ENCODE measurements at regions not wholly inside any gene's neighbourhood (a gene's known extent, or its start where the extent isn't known, plus 50 kb on each side); places are given as distances from the start of the nearest gene placed in this dataset.

DNA sequence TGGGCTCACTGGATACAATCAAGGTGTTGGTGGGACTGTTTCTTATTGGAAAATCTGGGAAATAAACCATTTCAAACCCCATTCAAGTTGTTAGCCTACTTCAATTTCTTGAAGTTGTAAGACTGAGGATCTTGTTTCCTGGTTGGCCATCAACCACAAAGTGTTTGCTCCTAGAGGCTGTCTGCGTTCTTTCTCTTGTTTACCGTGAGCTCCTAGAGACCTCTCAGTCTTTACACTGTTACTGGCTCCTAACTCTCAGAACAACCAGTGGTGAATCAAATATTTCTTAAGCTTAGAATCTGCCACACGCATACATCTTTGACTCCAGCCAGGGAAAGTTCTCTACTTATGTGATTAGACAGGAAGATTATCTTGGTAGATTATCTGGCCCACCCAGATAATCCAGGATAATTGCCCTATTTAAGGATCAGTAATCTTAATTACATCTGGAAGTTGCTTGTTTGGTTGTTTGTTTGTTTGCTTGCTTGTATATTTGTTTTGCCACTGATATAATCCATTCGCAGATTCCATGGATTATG, 798.7 kb downstream of the IPMK start:
- Histone ChIP-seq H3K4me1 (ENCODE audit: insufficient read depth, low read length) (no peaks in the 10 kb centered on the region), H3K36me3 (replicated peaks in 1 of 2; ENCODE audit: control insufficient read depth in 1 of 2, insufficient read depth in 2 of 2, low read length in 2 of 2) (no peaks in the 10 kb centered on the region), H3K4me3 (replicated peaks in 1 of 3; ENCODE audit: insufficient read depth in 1 of 3, low read depth in 2 of 3, low read length in 3 of 3) (no peak overlapping the region), H4K20me1 (ENCODE audit: insufficient read depth, low read length) (no peaks in the 10 kb centered on the region), H3K27ac (ENCODE audit: extremely low read length, insufficient read depth, low read length) (no peak overlapping the region), H3K9ac (ENCODE audit: insufficient read depth, low read depth, low read length) (no peak overlapping the region), H3K4me2 (ENCODE audit: low read depth, low read length) (no peak overlapping the region), H2AFZ (ENCODE audit: low read length) (no peak overlapping the region), H3K27me3 (ENCODE audit: control insufficient read depth in 1 of 2, insufficient read depth in 2 of 2, low read length in 2 of 2) (no peaks in the 10 kb centered on the region), H3K79me2 (ENCODE audit: insufficient read depth, low read length) (no peaks in the 10 kb centered on the region), H3K9me3 (ENCODE audit: low read length) (no peaks in the 10 kb centered on the region)
- no peak for TF ChIP-seq SPEN (CRISPR knock-in tag; IDR thresholded peaks at IDR 0.05; ENCODE audit: low read depth)
- TF ChIP-seq, protein P1, sequence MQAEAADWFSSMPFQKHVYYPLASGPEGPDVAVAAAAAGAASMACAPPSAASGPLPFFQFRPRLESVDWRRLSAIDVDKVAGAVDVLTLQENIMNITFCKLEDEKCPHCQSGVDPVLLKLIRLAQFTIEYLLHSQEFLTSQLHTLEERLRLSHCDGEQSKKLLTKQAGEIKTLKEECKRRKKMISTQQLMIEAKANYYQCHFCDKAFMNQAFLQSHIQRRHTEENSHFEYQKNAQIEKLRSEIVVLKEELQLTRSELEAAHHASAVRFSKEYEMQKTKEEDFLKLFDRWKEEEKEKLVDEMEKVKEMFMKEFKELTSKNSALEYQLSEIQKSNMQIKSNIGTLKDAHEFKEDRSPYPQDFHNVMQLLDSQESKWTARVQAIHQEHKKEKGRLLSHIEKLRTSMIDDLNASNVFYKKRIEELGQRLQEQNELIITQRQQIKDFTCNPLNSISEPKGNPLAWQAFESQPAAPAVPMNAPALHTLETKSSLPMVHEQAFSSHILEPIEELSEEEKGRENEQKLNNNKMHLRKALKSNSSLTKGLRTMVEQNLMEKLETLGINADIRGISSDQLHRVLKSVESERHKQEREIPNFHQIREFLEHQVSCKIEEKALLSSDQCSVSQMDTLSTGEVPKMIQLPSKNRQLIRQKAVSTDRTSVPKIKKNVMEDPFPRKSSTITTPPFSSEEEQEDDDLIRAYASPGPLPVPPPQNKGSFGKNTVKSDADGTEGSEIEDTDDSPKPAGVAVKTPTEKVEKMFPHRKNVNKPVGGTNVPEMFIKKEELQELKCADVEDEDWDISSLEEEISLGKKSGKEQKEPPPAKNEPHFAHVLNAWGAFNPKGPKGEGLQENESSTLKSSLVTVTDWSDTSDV (CRISPR knock-in tag; IDR thresholded peaks at IDR 0.05): no peak
- ATAC-seq: no peak
- intact Hi-C loops (cut with micrococcal nuclease; ENCODE audit: unreplicated experiment): no loop called here
- no TSS peak for BruUV-seq (replicated peaks)
- ChIA-PET POLR2A (no interaction called here), CTCF (ENCODE audit: low intra/inter-chr PET ratio, low total read pairs) (no interaction called here)
- FAIRE-seq: no peak
- WGBS (ENCODE audit: low lambda C conversion rate): 22% methylated on average over 4 of the region's 4 CpGs
- in situ Hi-C loops (cut with HindIII; ENCODE audit: extremely low pct_ligation_motif_present, low pct_unique_long_range_greater_than_20kb): no loop called here
- no peak for DNase-seq (ENCODE audit: low spot score)

DNA sequence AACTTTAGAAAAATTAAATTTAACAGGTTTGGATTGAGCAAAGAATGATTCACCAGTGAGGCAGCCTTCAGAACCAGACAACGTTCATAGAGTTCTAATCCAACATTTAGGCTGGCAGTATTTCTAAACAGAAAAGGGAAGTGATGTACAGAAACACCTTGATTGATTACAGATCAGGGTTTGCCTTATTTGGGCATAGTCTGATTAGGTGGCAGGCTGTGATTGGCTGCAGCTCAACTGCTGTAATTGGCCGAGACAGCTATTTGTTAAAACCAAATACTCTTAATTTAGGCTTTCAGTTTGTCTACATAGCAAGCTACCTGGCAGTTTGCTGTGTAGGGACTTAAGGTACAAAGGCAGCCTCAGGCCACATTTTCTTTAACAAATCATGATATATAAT, 802.5 kb downstream of the IPMK start:
- Histone ChIP-seq H3K79me2 (ENCODE audit: insufficient read depth, low read length) (no peaks in the 10 kb centered on the region), H3K9ac (ENCODE audit: insufficient read depth, low read depth, low read length) (no peak overlapping the region), H4K20me1 (ENCODE audit: insufficient read depth, low read length) (no peaks in the 10 kb centered on the region), H3K36me3 (replicated peaks in 1 of 2; ENCODE audit: control insufficient read depth in 1 of 2, insufficient read depth in 2 of 2, low read length in 2 of 2) (no peaks in the 10 kb centered on the region), H3K27me3 (ENCODE audit: control insufficient read depth in 1 of 2, insufficient read depth in 2 of 2, low read length in 2 of 2) (no peaks in the 10 kb centered on the region), H3K27ac (ENCODE audit: extremely low read length, insufficient read depth, low read length) (no peak overlapping the region), H3K4me3 (replicated peaks in 1 of 3; ENCODE audit: insufficient read depth in 1 of 3, low read depth in 2 of 3, low read length in 3 of 3) (no peak overlapping the region), H2AFZ (ENCODE audit: low read length) (no peak overlapping the region), H3K4me2 (ENCODE audit: low read depth, low read length) (no peak overlapping the region), H3K9me3 (ENCODE audit: low read length) (no peaks in the 10 kb centered on the region), H3K4me1 (ENCODE audit: insufficient read depth, low read length) (no peaks in the 10 kb centered on the region)
- BruUV-seq (replicated peaks): no TSS peak
- ATAC-seq (no peak), FAIRE-seq (no peak), DNase-seq (ENCODE audit: low spot score) (no peak)
- TF ChIP-seq NCOA5 (CRISPR knock-in tag; IDR thresholded peaks at IDR 0.05) (no peak), SRF (IDR thresholded peaks at IDR 0.05; ENCODE audit: low read depth, low read length) (peak; percentile 36; the same call in 1 of the 2 replicates)
- TF ChIP-seq, protein P2, sequence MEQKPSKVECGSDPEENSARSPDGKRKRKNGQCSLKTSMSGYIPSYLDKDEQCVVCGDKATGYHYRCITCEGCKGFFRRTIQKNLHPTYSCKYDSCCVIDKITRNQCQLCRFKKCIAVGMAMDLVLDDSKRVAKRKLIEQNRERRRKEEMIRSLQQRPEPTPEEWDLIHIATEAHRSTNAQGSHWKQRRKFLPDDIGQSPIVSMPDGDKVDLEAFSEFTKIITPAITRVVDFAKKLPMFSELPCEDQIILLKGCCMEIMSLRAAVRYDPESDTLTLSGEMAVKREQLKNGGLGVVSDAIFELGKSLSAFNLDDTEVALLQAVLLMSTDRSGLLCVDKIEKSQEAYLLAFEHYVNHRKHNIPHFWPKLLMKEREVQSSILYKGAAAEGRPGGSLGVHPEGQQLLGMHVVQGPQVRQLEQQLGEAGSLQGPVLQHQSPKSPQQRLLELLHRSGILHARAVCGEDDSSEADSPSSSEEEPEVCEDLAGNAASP (CRISPR knock-in tag; IDR thresholded peaks at IDR 0.05; ENCODE audit: borderline replicate concordance): no peak
- CTCF ChIA-PET (ENCODE audit: low intra/inter-chr PET ratio, low total read pairs): no interaction called here
- POLR2A ChIA-PET: no interaction called here
- intact Hi-C loops (cut with micrococcal nuclease; ENCODE audit: unreplicated experiment): no loop called here
- in situ Hi-C loops (cut with HindIII; ENCODE audit: extremely low pct_ligation_motif_present, low pct_unique_long_range_greater_than_20kb): no loop called here
- 0% methylated on average over 2 of the region's 2 CpGs for WGBS (ENCODE audit: low lambda C conversion rate)

All from HepG2 (cell line).